HG03457 (cell line): ENCODE measurements at regions not wholly inside any gene's neighbourhood (a gene's known extent, or its start where the extent isn't known, plus 50 kb on each side); places are given as distances from the start of the nearest gene placed in this dataset.

Experiments used
- ATAC-seq: cut with Tn5 transposase; IDR thresholded peaks from one replicate; pipeline ENCODE4 v1.9.1; 2021; ENCODE audit warnings: moderate number of reproducible peaks; ENCODE audit not compliant: unreplicated experiment

GRCh38 chr12:93198086-93198485, 179.6 kb upstream of the NUDT4 start:
- ATAC-seq = no peak

- no peak for ATAC-seq
Measured at GRCh38 chr12:93199831-93200236, 177.9 kb upstream of the NUDT4 start.

GRCh38 chr12:93200291-93200917, 177.3 kb upstream of the NUDT4 start:
- ATAC-seq = no peak

- no peak for ATAC-seq
Measured at GRCh38 chr12:93201990-93202389, 175.7 kb upstream of the NUDT4 start.

- no peak for ATAC-seq
Measured at GRCh38 chr12:93202688-93203087, 175.0 kb upstream of the NUDT4 start.

- no peak for ATAC-seq
Measured at GRCh38 chr12:93203361-93203760, 174.4 kb upstream of the NUDT4 start.

- ATAC-seq = no peak
Measured at GRCh38 chr12:93204896-93205295, 172.8 kb upstream of the NUDT4 start.

- no peak for ATAC-seq
Measured at GRCh38 chr12:93205361-93205760, 172.4 kb upstream of the NUDT4 start.

- no peak for ATAC-seq
Measured at GRCh38 chr12:93208011-93208410, 169.7 kb upstream of the NUDT4 start.

- no peak for ATAC-seq
Measured at GRCh38 chr12:93214523-93215289, 163.0 kb upstream of the NUDT4 start.

GRCh38 chr12:93215290-93215678, 162.4 kb upstream of the NUDT4 start:
- no peak for ATAC-seq

- no peak for ATAC-seq
Measured at GRCh38 chr12:93219947-93220346, 157.8 kb upstream of the NUDT4 start.

GRCh38 chr12:93221841-93222240, 155.9 kb upstream of the NUDT4 start:
- ATAC-seq = no peak

GRCh38 chr12:93223440-93224426, 154.0 kb upstream of the NUDT4 start:
- ATAC-seq = no peak

- ATAC-seq = no peak
Measured at GRCh38 chr12:93225094-93225493, 152.6 kb upstream of the NUDT4 start.

GRCh38 chr12:93226361-93226760, 151.4 kb upstream of the NUDT4 start:
- no peak for ATAC-seq

- ATAC-seq = no peak
Measured at GRCh38 chr12:93229494-93230325, 148.0 kb upstream of the NUDT4 start.

- ATAC-seq = no peak
Measured at GRCh38 chr12:93230326-93230720, 147.4 kb upstream of the NUDT4 start.

GRCh38 chr12:93231938-93232337, 145.8 kb upstream of the NUDT4 start:
- ATAC-seq = no peak

GRCh38 chr12:93234641-93235040, 143.1 kb upstream of the NUDT4 start:
- ATAC-seq = no peak

GRCh38 chr12:93235881-93236280, 141.8 kb upstream of the NUDT4 start:
- ATAC-seq = no peak
